A549 (cell line): ENCODE measurements at regions not wholly inside any gene's neighbourhood (a gene's known extent, or its start where the extent isn't known, plus 50 kb on each side); places are given as distances from the start of the nearest gene placed in this dataset.

Experiments used
- ATAC-seq, 2 experiments: fragments of 200-7000 bp in 1 of 2; fragments of >200 bp in 1 of 2; cut with Nextera tagmentation in 1 of 2; cut with Tn5 transposase in 1 of 2; 3 replicates each; pipeline versions ENCODE4 v1.8.0 to v1.9.1; 2018 to 2020; ENCODE audit warnings: mild to moderate bottlenecking in 1 of 2, moderate library complexity in 1 of 2
- CTCF ChIA-PET: fragments of 300-600 bp; sonication (Branson Sonifier 250); formaldehyde crosslinking; extraction: SDS; loops from one replicate; lab custom pipeline; 2021; ENCODE audit warnings: antibody characterized with exemption, inconsistent platforms; lab: Yijun Ruan, JAX
- POLR2A ChIA-PET: fragments of 350-600 bp; formaldehyde crosslinking; extraction: SDS; loops from one replicate; lab custom pipeline; 2021; ENCODE audit warnings: antibody characterized with exemption, inconsistent platforms; lab: Yijun Ruan, JAX
- DNase-seq, 2 experiments: peaks; one replicate each; pipeline versions ENCODE4 v3.0.0 to v3.0.0-alpha.2; 2011 to 2016; ENCODE audit warnings: low read depth in 1 of 2, low spot score in 1 of 2
- FAIRE-seq: peaks from 2 replicates; lab custom pipeline; 2011; peaks lifted over from hg19 to GRCh38; lab: Jason Lieb, UNC
- H3K27ac ChIP-seq, 2 experiments: fragments of >200 bp; sonication (Bioruptor Twin); formaldehyde crosslinking; 3 replicates each; pipeline ENCODE4 v1.5.1; 2016 to 2017
- H3K4me1 ChIP-seq: fragments of >200 bp; sonication (Bioruptor Twin); formaldehyde crosslinking; 3 replicates; pipeline ENCODE4 v1.6.1; 2016
- H3K4me2 ChIP-seq: fragments of >200 bp; sonication (Bioruptor Twin); formaldehyde crosslinking; 3 replicates; pipeline ENCODE4 v1.6.1; 2016
- H3K4me3 ChIP-seq: fragments of >200 bp; sonication (Bioruptor Twin); formaldehyde crosslinking; 3 replicates; pipeline ENCODE4 v1.5.1; 2016
- H3K9me3 ChIP-seq: fragments of >200 bp; sonication (Bioruptor Twin); formaldehyde crosslinking; 3 replicates; pipeline ENCODE4 v1.6.1; 2016
- BHLHE40 ChIP-seq: IDR thresholded peaks from 2 replicates; pipeline ENCODE4 v1.6.1; 2012; ENCODE audit warnings: low read depth, low read length, inconsistent platforms
- CHD4 ChIP-seq: fragments of 200-600 bp; sonication (generic); IDR thresholded peaks from 2 replicates; pipeline ENCODE4 v1.6.1; 2016; ENCODE audit warnings: antibody characterized with exemption, mild to moderate bottlenecking, borderline replicate concordance
- EHMT2 ChIP-seq: fragments of 200-600 bp; sonication (generic); IDR thresholded peaks from 2 replicates; pipeline ENCODE4 v1.6.1; 2016; ENCODE audit warnings: antibody characterized with exemption, low read depth, mild to moderate bottlenecking, moderate library complexity
- FOSB ChIP-seq: fragments of 250-450 bp; sonication (Bioruptor Pico); IDR thresholded peaks from 2 replicates; pipeline ENCODE4 v1.5.0; 2020; ENCODE audit warnings: mild to moderate bottlenecking, moderate library complexity
- FOXS1 ChIP-seq: fragments of 250-450 bp; sonication (Bioruptor Pico); IDR thresholded peaks from 2 replicates; pipeline ENCODE4 v1.5.0; 2020; ENCODE audit warnings: mild to moderate bottlenecking, moderate library complexity
- HOXB13 ChIP-seq: fragments of 250-450 bp; sonication (Bioruptor Pico); IDR thresholded peaks from 2 replicates; pipeline ENCODE4 v1.5.0; 2020; ENCODE audit warnings: low read depth, mild to moderate bottlenecking, moderate library complexity
- MAZ ChIP-seq: fragments of 150-350 bp; IDR thresholded peaks from 2 replicates; pipeline ENCODE4 v1.6.1; 2014; ENCODE audit warnings: antibody characterized with exemption, low read depth, low read length, borderline replicate concordance
- NFE2L2 ChIP-seq: fragments of 150-350 bp; conservative IDR thresholded peaks from 2 replicates; pipeline ENCODE4 v1.6.1; 2014; ENCODE audit warnings: low read length
- POLR2A ChIP-seq: IDR thresholded peaks from 2 replicates; pipeline ENCODE4 v1.6.1; 2012; ENCODE audit warnings: mild to moderate bottlenecking, low read length
- RARB ChIP-seq: fragments of 250-450 bp; sonication (Bioruptor Pico); IDR thresholded peaks from 2 replicates; pipeline ENCODE4 v1.8.0; 2021; ENCODE audit warnings: mild to moderate bottlenecking, moderate library complexity
- RFX5 ChIP-seq: fragments of 450-650 bp; IDR thresholded peaks from 2 replicates; pipeline ENCODE4 v1.7.1; 2014; ENCODE audit warnings: antibody characterized with exemption, mild to moderate bottlenecking, moderate library complexity
- SREBF2 ChIP-seq: fragments of 450-650 bp; IDR thresholded peaks from 2 replicates; pipeline ENCODE4 v1.6.1; 2014; ENCODE audit warnings: mild to moderate bottlenecking, moderate library complexity
- TP53 ChIP-seq: fragments of 250-450 bp; sonication (Bioruptor Pico); IDR thresholded peaks from 2 replicates; pipeline ENCODE4 v1.5.0; 2021; ENCODE audit warnings: mild to moderate bottlenecking, moderate library complexity
- ZC3H11A ChIP-seq: fragments of 450-650 bp; IDR thresholded peaks from 2 replicates; pipeline ENCODE4 v1.6.1; 2014; ENCODE audit warnings: antibody characterized with exemption, mild to moderate bottlenecking
- ZFP36 ChIP-seq: fragments of 450-650 bp; IDR thresholded peaks from 2 replicates; pipeline ENCODE4 v1.6.1; 2014; ENCODE audit warnings: borderline replicate concordance; ENCODE audit not compliant: partially characterized antibody
- ZSCAN20 ChIP-seq: fragments of 250-450 bp; sonication (Bioruptor Pico); IDR thresholded peaks from 2 replicates; pipeline ENCODE4 v1.8.0; 2022; ENCODE audit warnings: mild to moderate bottlenecking, moderate library complexity
- WGBS: methylation state at CpG from one replicate; pipeline ENCODE4 v1.1.6; 2017; ENCODE audit errors: missing lambda C conversion rate; 5-methylcytosine and 5-hydroxymethylcytosine counted together
- TF ChIP-seq, protein P1 (sequence below): fragments of 200-600 bp; sonication (generic); IDR thresholded peaks from 2 replicates; pipeline ENCODE4 v1.6.1; 2016; ENCODE audit warnings: antibody characterized with exemption, mild to moderate bottlenecking, moderate library complexity
- TF ChIP-seq, protein P2 (sequence below): IDR thresholded peaks from 2 replicates; pipeline ENCODE4 v1.6.1; 2012
- TF ChIP-seq, protein P3 (sequence below): fragments of 250-450 bp; sonication (Bioruptor Pico); IDR thresholded peaks from 2 replicates; pipeline ENCODE4 v1.5.0; 2020; ENCODE audit warnings: low read depth, mild to moderate bottlenecking, moderate library complexity
- TF ChIP-seq, protein P4 (sequence below): fragments of 150-350 bp; IDR thresholded peaks from 2 replicates; pipeline ENCODE4 v1.6.1; 2014; ENCODE audit warnings: low read depth, mild to moderate bottlenecking, low read length
- TF ChIP-seq, protein P5 (sequence below): IDR thresholded peaks from 2 replicates; pipeline ENCODE4 v1.6.1; 2012; ENCODE audit warnings: low read depth, borderline replicate concordance
- TF ChIP-seq, protein P6 (sequence below): fragments of 450-650 bp; IDR thresholded peaks from 2 replicates; pipeline ENCODE4 v1.6.1; 2014; ENCODE audit warnings: antibody characterized with exemption

DNA sequence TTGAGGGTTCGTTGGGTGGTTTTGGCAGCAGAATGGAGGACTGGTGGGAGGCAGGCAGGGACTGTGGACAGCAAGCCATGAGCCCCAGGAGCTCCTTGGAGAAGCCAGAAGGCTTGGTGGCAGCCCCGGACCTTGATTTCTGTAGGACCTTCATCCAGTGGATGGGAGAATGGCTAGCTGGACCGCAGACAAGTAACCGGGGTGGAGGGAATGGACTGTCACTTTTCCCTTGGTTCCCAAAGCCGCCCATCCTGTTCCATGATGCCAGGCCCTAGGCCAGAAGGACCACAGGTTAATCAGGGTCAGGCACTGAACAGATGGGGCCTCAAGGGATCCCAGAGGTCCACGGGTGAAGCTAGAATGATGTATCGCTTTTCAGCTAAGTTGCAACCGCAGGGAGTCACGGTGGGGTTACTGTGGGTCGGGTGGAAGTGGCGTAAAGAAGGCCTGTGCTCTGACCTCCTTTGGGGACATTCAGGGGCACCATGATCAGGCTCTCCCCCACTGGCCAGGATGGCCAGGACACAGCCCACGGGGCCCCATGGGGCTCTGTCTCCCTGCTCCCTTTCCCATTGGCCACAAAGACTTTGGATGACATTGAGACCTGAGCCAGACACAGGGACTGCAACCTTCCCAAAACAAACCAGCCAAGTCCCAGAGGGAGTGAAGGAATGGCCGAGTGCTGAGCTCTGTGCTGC, 66.9 kb upstream of the MRTFB start (continued):
- TF ChIP-seq, protein P1, sequence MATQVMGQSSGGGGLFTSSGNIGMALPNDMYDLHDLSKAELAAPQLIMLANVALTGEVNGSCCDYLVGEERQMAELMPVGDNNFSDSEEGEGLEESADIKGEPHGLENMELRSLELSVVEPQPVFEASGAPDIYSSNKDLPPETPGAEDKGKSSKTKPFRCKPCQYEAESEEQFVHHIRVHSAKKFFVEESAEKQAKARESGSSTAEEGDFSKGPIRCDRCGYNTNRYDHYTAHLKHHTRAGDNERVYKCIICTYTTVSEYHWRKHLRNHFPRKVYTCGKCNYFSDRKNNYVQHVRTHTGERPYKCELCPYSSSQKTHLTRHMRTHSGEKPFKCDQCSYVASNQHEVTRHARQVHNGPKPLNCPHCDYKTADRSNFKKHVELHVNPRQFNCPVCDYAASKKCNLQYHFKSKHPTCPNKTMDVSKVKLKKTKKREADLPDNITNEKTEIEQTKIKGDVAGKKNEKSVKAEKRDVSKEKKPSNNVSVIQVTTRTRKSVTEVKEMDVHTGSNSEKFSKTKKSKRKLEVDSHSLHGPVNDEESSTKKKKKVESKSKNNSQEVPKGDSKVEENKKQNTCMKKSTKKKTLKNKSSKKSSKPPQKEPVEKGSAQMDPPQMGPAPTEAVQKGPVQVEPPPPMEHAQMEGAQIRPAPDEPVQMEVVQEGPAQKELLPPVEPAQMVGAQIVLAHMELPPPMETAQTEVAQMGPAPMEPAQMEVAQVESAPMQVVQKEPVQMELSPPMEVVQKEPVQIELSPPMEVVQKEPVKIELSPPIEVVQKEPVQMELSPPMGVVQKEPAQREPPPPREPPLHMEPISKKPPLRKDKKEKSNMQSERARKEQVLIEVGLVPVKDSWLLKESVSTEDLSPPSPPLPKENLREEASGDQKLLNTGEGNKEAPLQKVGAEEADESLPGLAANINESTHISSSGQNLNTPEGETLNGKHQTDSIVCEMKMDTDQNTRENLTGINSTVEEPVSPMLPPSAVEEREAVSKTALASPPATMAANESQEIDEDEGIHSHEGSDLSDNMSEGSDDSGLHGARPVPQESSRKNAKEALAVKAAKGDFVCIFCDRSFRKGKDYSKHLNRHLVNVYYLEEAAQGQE = no peak
- no peak for TF ChIP-seq HOXB13 (CRISPR knock-in tag)

DNA sequence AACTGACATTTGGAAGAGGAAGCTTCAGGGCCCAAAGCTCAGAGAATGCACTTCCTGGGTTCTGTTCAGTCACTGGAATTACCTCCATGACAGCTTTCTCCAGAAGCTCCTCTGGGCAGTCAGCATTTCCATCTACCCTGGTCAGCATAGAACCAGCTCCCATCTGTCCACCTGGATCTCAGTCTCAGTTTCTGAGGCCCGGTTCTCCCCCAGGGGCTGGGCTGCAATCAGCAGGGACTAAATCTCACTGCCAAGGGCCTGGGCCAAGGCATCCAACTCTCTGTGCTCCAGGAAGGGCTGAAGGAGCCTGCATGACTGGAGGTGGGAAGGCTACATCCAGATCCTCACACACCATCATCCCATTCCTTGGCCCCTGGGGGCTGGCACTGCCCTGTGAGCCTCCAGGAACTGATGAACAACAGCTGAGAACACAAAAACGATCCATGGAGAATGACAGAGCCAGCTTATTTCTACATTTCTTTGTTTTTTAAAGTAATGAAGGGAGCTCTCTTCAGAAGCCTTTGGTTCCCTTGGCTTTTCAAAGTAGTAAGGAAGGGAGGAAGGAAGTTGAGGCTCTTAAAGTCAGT, 66.3 kb upstream of the MRTFB start:
- Histone ChIP-seq H3K4me3 (no peak overlapping the region), H3K27ac (peak overlapping the region in 1 of 2 experiments; percentile 54; a peak in 3 of 6 replicates), H3K4me2 (no peak overlapping the region), H3K4me1 (peaks cover 14% of the 10 kb centered on the region), H3K9me3 (no peaks in the 10 kb centered on the region)
- TF ChIP-seq FOXS1 (CRISPR knock-in tag) (no peak), RFX5 (no peak), ZFP36 (no peak), NFE2L2 (no peak), TP53 (CRISPR knock-in tag) (no peak)
- TF ChIP-seq, protein P2, sequence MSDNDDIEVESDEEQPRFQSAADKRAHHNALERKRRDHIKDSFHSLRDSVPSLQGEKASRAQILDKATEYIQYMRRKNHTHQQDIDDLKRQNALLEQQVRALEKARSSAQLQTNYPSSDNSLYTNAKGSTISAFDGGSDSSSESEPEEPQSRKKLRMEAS = no peak
- TF ChIP-seq, protein P3, sequence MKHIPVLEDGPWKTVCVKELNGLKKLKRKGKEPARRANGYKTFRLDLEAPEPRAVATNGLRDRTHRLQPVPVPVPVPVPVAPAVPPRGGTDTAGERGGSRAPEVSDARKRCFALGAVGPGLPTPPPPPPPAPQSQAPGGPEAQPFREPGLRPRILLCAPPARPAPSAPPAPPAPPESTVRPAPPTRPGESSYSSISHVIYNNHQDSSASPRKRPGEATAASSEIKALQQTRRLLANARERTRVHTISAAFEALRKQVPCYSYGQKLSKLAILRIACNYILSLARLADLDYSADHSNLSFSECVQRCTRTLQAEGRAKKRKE = no peak
- ATAC-seq (peak in 1 of 2 experiments; percentile 28; a peak in 3 of 6 replicates), FAIRE-seq (no peak), DNase-seq (no peak)
- WGBS = 72% methylated on average over 2 of the region's 2 CpGs
- ChIA-PET CTCF (interaction anchor here (1.0 kb wide), 1 partner anchor 31 kb away, joined by 3 read pairs; no protein-coding TSS in a partner anchor), POLR2A (no interaction called here)

DNA sequence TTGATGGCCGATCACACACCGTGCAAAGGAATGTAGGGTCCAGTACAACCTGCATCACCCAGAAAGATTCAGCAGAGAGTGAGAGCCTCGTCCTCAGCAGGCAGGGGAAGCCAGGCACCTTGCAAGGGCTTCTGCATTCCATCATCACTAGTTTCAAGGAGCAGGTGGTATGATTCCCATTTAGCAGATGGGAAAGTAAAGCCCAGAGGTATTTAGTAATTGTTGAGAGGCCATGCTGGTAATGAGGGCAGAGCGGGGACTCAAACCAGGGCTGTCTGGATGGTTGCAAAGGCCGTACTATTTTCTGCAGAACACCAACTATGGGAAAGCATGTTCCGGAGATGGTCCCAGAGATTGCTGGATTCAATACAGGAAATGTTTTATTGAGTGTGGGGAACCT, 65.8 kb upstream of the MRTFB start:
- ATAC-seq (no peak), DNase-seq (no peak), FAIRE-seq (no peak)
- no peaks in the 10 kb centered on the region for H3K9me3 ChIP-seq
- H3K4me1 ChIP-seq = peaks cover 14% of the 10 kb centered on the region
- ChIA-PET POLR2A (no interaction called here), CTCF (interaction anchor here (1.6 kb wide), 1 partner anchor 82 kb away, joined by 4 read pairs; no protein-coding TSS in a partner anchor)
- WGBS = 94% methylated on average over 6 of the region's 6 CpGs
- H3K4me3 ChIP-seq = no peak overlapping the region
- no peak for TF ChIP-seq BHLHE40
- no peak for TF ChIP-seq CHD4
- TF ChIP-seq, protein P4, sequence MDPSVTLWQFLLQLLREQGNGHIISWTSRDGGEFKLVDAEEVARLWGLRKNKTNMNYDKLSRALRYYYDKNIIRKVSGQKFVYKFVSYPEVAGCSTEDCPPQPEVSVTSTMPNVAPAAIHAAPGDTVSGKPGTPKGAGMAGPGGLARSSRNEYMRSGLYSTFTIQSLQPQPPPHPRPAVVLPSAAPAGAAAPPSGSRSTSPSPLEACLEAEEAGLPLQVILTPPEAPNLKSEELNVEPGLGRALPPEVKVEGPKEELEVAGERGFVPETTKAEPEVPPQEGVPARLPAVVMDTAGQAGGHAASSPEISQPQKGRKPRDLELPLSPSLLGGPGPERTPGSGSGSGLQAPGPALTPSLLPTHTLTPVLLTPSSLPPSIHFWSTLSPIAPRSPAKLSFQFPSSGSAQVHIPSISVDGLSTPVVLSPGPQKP = no peak
- no peak for TF ChIP-seq SREBF2
- TF ChIP-seq POLR2A = no peak
- no peak for TF ChIP-seq FOXS1 (CRISPR knock-in tag)
- no peak for TF ChIP-seq MAZ
- TF ChIP-seq ZSCAN20 (CRISPR knock-in tag) = no peak
- no peak for TF ChIP-seq RARB
- TF ChIP-seq HOXB13 (CRISPR knock-in tag) = no peak
- TF ChIP-seq, protein P5, sequence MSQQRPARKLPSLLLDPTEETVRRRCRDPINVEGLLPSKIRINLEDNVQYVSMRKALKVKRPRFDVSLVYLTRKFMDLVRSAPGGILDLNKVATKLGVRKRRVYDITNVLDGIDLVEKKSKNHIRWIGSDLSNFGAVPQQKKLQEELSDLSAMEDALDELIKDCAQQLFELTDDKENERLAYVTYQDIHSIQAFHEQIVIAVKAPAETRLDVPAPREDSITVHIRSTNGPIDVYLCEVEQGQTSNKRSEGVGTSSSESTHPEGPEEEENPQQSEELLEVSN = no peak
- no peak for TF ChIP-seq ZC3H11A
- TF ChIP-seq, protein P6, sequence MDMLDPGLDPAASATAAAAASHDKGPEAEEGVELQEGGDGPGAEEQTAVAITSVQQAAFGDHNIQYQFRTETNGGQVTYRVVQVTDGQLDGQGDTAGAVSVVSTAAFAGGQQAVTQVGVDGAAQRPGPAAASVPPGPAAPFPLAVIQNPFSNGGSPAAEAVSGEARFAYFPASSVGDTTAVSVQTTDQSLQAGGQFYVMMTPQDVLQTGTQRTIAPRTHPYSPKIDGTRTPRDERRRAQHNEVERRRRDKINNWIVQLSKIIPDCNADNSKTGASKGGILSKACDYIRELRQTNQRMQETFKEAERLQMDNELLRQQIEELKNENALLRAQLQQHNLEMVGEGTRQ = no peak
- no peak for TF ChIP-seq FOSB (CRISPR knock-in tag)
- TF ChIP-seq EHMT2 = no peak
- no peak overlapping the region for H3K27ac ChIP-seq
- H3K4me2 ChIP-seq = no peak overlapping the region
